ENCODE measurements at regions not wholly inside any gene's neighbourhood (a gene's known extent, or its start where the extent isn't known, plus 50 kb on each side); places are given as distances from the start of the nearest gene placed in this dataset.

DNA sequence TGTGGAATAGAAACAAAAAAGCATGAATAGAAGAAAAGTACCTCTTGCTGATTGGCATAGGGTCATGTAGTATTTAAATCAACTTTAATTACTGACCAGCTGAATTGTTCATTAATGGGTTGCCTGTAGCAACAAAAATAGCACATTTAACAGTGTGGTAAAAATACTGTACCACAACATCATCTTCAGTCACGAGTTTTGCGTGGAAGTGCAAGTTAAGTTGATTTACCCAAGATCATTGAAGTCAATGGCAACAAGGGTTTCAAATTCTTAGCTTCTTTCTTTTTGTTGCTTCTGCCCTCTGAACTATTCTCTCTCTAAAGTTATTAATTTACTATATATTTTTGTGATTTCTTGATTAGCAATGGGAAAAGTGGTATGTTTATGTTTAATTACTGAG lies 526.6 kb downstream of the C4orf33 start:
- TF ChIP-seq SUZ12 (IDR thresholded peaks at IDR 0.05; ENCODE audit: extremely low read depth, insufficient read depth, insufficient read length), result no peak
- TF ChIP-seq YY1 (IDR thresholded peaks at IDR 0.05; ENCODE audit: insufficient read depth, insufficient read length), result no peak
